ENCODE measurements at regions not wholly inside any gene's neighbourhood (a gene's known extent, or its start where the extent isn't known, plus 50 kb on each side); places are given as distances from the start of the nearest gene placed in this dataset.

DNA sequence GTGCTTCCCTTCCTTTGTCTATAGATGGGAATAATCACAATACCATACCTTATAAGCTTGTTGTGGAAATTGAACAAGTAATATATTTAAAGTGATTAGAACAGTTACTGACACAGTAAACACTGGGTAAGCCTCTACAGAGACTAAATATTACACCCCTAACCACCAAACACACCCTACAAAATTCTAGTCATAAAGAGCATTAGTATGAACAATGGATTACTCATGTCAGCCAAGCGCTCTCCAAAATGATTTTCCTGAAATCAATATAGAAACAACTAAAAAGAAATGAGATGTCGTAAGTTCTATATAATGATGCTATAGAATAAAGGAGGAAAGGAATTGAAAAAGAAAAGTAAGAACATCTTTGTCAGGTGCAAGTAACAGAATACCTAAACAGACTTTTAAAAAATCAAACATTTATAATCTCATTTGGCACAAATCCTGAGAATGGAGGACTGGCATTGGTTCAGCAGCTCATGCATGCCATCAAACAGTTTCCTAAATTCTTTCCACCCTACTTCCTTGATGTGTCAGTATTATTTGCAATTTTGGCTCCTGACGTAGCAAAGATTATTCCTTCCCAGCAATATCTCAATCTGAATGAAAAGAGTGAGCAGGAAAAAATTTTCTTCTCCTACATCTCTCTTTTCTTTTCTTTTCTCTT lies 118.0 kb downstream of the SINHCAF start:
- H3K27ac ChIP-seq (ENCODE audit: low read depth, low read length) = no peak overlapping the region
- H3K4me3 ChIP-seq (ENCODE audit: low read length) = no peak overlapping the region
- 0 out of 2 replicates have a peak, but pooled peaks cover 3% of the 10 kb centered on the region for H3F3A ChIP-seq (ENCODE audit: control insufficient read depth, insufficient read depth)
- peaks cover 12% of the 10 kb centered on the region for H3K27me3 ChIP-seq (ENCODE audit: control insufficient read depth, low read length)
- TF ChIP-seq, protein P1, sequence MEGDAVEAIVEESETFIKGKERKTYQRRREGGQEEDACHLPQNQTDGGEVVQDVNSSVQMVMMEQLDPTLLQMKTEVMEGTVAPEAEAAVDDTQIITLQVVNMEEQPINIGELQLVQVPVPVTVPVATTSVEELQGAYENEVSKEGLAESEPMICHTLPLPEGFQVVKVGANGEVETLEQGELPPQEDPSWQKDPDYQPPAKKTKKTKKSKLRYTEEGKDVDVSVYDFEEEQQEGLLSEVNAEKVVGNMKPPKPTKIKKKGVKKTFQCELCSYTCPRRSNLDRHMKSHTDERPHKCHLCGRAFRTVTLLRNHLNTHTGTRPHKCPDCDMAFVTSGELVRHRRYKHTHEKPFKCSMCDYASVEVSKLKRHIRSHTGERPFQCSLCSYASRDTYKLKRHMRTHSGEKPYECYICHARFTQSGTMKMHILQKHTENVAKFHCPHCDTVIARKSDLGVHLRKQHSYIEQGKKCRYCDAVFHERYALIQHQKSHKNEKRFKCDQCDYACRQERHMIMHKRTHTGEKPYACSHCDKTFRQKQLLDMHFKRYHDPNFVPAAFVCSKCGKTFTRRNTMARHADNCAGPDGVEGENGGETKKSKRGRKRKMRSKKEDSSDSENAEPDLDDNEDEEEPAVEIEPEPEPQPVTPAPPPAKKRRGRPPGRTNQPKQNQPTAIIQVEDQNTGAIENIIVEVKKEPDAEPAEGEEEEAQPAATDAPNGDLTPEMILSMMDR (IDR thresholded peaks at IDR 0.05; ENCODE audit: low read depth, low read length, poor library complexity, severe bottlenecking) = no peak
- TF ChIP-seq EZH2phosphoT487 (IDR thresholded peaks at IDR 0.05; ENCODE audit: borderline replicate concordance, low read length) = no peak
- no peaks in the 10 kb centered on the region for H3K36me3 ChIP-seq (ENCODE audit: control insufficient read depth, low read length)
- H3K4me1 ChIP-seq (ENCODE audit: control insufficient read depth, low read length) = peaks cover 26% of the 10 kb centered on the region
- H3K4me2 ChIP-seq (ENCODE audit: low read length) = no peak overlapping the region
- H3K9me2 ChIP-seq (replicated peaks; ENCODE audit: control insufficient read depth, low read length) = no peaks in the 10 kb centered on the region
- no peaks in the 10 kb centered on the region for H4K20me1 ChIP-seq (ENCODE audit: control insufficient read depth, insufficient read depth, low read depth, low read length)
- H3K9me3 ChIP-seq (ENCODE audit: control insufficient read depth, insufficient read depth, low read length) = no peaks in the 10 kb centered on the region
- no peaks in the 10 kb centered on the region for H3K79me2 ChIP-seq (ENCODE audit: control insufficient read depth, low read length)

DNA sequence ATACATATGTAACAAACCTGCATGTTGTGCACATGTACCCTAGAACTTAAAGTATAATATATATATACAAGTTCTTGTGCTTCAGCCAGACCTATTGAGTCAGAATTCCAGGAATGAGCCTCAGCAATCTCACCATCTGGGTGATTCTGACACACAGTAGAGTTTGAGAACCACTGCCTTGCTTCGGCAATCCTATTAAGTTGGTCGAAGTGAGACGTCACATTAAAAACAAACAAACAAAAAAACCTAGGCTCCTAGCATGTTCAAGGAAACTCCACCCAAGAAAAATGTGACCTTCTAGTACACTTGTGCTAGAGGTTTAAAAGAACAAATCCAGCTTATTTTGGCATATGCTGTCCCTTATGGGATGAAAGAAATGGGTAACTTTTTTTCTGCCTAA lies 115.8 kb downstream of the SINHCAF start:
- no peak overlapping the region for H3K4me2 ChIP-seq (ENCODE audit: low read length)
- H3K9me3 ChIP-seq (ENCODE audit: control insufficient read depth, insufficient read depth, low read length) = no peaks in the 10 kb centered on the region
- no peaks in the 10 kb centered on the region for H3K79me2 ChIP-seq (ENCODE audit: control insufficient read depth, low read length)
- 0 out of 2 replicates have a peak, but pooled peaks cover 3% of the 10 kb centered on the region for H3K27me3 ChIP-seq (ENCODE audit: control insufficient read depth, low read length)
- no peak overlapping the region for H3K4me3 ChIP-seq (ENCODE audit: low read length)
- TF ChIP-seq, protein P1 (IDR thresholded peaks at IDR 0.05; ENCODE audit: low read depth, low read length, poor library complexity, severe bottlenecking) = no peak
- no peak for TF ChIP-seq EZH2phosphoT487 (IDR thresholded peaks at IDR 0.05; ENCODE audit: borderline replicate concordance, low read length)
- H3K9me2 ChIP-seq (replicated peaks; ENCODE audit: control insufficient read depth, low read length) = no peaks in the 10 kb centered on the region
- H4K20me1 ChIP-seq (ENCODE audit: control insufficient read depth, insufficient read depth, low read depth, low read length) = no peaks in the 10 kb centered on the region
- H3F3A ChIP-seq (ENCODE audit: control insufficient read depth, insufficient read depth) = no peaks in the 10 kb centered on the region
- no peak overlapping the region for H3K27ac ChIP-seq (ENCODE audit: low read depth, low read length)
- H3K4me1 ChIP-seq (ENCODE audit: control insufficient read depth, low read length) = peaks cover 4% of the 10 kb centered on the region
- H3K36me3 ChIP-seq (ENCODE audit: control insufficient read depth, low read length) = no peaks in the 10 kb centered on the region

DNA sequence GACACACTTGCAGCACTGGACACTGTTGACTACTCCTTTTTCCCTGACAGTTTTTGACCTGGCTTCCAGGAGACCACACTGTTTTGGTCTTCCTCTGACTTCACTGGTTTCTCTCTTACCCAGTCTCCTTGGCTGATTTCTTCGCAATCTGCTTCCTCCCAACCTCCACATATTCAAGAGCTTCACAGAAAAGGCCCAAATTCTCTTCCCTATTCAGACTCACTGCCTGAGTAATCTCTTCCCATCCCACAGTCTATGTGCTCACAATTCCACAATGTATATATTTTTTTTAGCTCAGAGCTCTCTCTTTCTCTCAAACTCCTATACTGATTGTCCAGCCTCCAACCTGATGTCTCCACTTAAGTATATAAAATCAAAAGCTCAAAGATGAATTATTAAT lies 115.4 kb downstream of the SINHCAF start:
- H3K4me3 ChIP-seq (ENCODE audit: low read length) = no peak overlapping the region
- H3K9me2 ChIP-seq (replicated peaks; ENCODE audit: control insufficient read depth, low read length) = no peaks in the 10 kb centered on the region
- H3K27me3 ChIP-seq (ENCODE audit: control insufficient read depth, low read length) = 0 out of 2 replicates have a peak, but pooled peaks cover 3% of the 10 kb centered on the region
- no peaks in the 10 kb centered on the region for H4K20me1 ChIP-seq (ENCODE audit: control insufficient read depth, insufficient read depth, low read depth, low read length)
- no peaks in the 10 kb centered on the region for H3K36me3 ChIP-seq (ENCODE audit: control insufficient read depth, low read length)
- H3K4me1 ChIP-seq (ENCODE audit: control insufficient read depth, low read length) = no peaks in the 10 kb centered on the region
- no peak for TF ChIP-seq EZH2phosphoT487 (IDR thresholded peaks at IDR 0.05; ENCODE audit: borderline replicate concordance, low read length)
- TF ChIP-seq, protein P1 (IDR thresholded peaks at IDR 0.05; ENCODE audit: low read depth, low read length, poor library complexity, severe bottlenecking) = no peak
- no peaks in the 10 kb centered on the region for H3K79me2 ChIP-seq (ENCODE audit: control insufficient read depth, low read length)
- no peaks in the 10 kb centered on the region for H3F3A ChIP-seq (ENCODE audit: control insufficient read depth, insufficient read depth)
- no peak overlapping the region for H3K27ac ChIP-seq (ENCODE audit: low read depth, low read length)
- H3K9me3 ChIP-seq (ENCODE audit: control insufficient read depth, insufficient read depth, low read length) = no peaks in the 10 kb centered on the region
- H3K4me2 ChIP-seq (ENCODE audit: low read length) = no peak overlapping the region

Data from DOHH2 (cell line).